ENCODE measurements at regions not wholly inside any gene's neighbourhood (a gene's known extent, or its start where the extent isn't known, plus 50 kb on each side); places are given as distances from the start of the nearest gene placed in this dataset.

- in situ Hi-C loops (cut with HindIII; ENCODE audit: low pct_ligation_motif_present, low sequenced_read_pairs), result no loop called here
- no peak for DNase-seq
- no peaks in the 10 kb centered on the region for H3K27me3 ChIP-seq (replicated peaks)
- no peak overlapping the region for H3K4me3 ChIP-seq (ENCODE audit: low read depth, low read length)
- no peak for TF ChIP-seq CTCF (IDR thresholded peaks at IDR 0.05; ENCODE audit: low read depth, low read length, missing control alignments)
- no peak overlapping the region for H3K27ac ChIP-seq
- H3K36me3 ChIP-seq (replicated peaks), result no peaks in the 10 kb centered on the region
Observed at GRCh38 chr9:120212853-120213200, 367.1 kb downstream of the CDK5RAP2 start.

GRCh38 chr9:120212153-120212852 is 367.7 kb downstream of the CDK5RAP2 start:
- in situ Hi-C loops (cut with HindIII; ENCODE audit: low pct_ligation_motif_present, low sequenced_read_pairs), result no loop called here
- TF ChIP-seq CTCF (IDR thresholded peaks at IDR 0.05; ENCODE audit: low read depth, low read length, missing control alignments), result no peak
- Histone ChIP-seq H3K36me3 (replicated peaks) (no peaks in the 10 kb centered on the region), H3K4me3 (ENCODE audit: low read depth, low read length) (no peak overlapping the region), H3K27ac (no peak overlapping the region), H3K27me3 (replicated peaks) (no peaks in the 10 kb centered on the region)
- no peak for DNase-seq

- H3K27ac ChIP-seq, result no peak overlapping the region
- H3K4me3 ChIP-seq (ENCODE audit: low read depth, low read length), result no peak overlapping the region
- no peak for DNase-seq
- no peak for TF ChIP-seq CTCF (IDR thresholded peaks at IDR 0.05; ENCODE audit: low read depth, low read length, missing control alignments)
- in situ Hi-C loops (cut with HindIII; ENCODE audit: low pct_ligation_motif_present, low sequenced_read_pairs), result no loop called here
- no peaks in the 10 kb centered on the region for H3K27me3 ChIP-seq (replicated peaks)
- H3K36me3 ChIP-seq (replicated peaks), result no peaks in the 10 kb centered on the region
Observed at GRCh38 chr9:120210274-120210673, 369.7 kb downstream of the CDK5RAP2 start.

GRCh38 chr9:120202856-120203654 is 376.9 kb downstream of the CDK5RAP2 start:
- H3K4me3 ChIP-seq (ENCODE audit: low read depth, low read length), result no peak overlapping the region
- in situ Hi-C loops (cut with HindIII; ENCODE audit: low pct_ligation_motif_present, low sequenced_read_pairs), result no loop called here
- no peak for TF ChIP-seq CTCF (IDR thresholded peaks at IDR 0.05; ENCODE audit: low read depth, low read length, missing control alignments)

GRCh38 chr9:120198027-120198426 is 381.9 kb downstream of the CDK5RAP2 start:
- Histone ChIP-seq H3K36me3 (replicated peaks) (no peaks in the 10 kb centered on the region), H3K27me3 (replicated peaks) (no peaks in the 10 kb centered on the region), H3K27ac (no peak overlapping the region), H3K4me3 (ENCODE audit: low read depth, low read length) (no peak overlapping the region)
- in situ Hi-C loops (cut with HindIII; ENCODE audit: low pct_ligation_motif_present, low sequenced_read_pairs), result no loop called here
- TF ChIP-seq CTCF (IDR thresholded peaks at IDR 0.05; ENCODE audit: low read depth, low read length, missing control alignments), result no peak
- DNase-seq, result no peak

More at GRCh38 chr9:120202856-120203654, 376.9 kb downstream of the CDK5RAP2 start:
- no peak for DNase-seq
- Histone ChIP-seq H3K27me3 (replicated peaks) (no peaks in the 10 kb centered on the region), H3K27ac (no peak overlapping the region), H3K36me3 (replicated peaks) (no peaks in the 10 kb centered on the region)

Measured in brain microvascular endothelial cell (primary cell).